Stimulated activated CD8-positive, alpha-beta memory T cell treated with anti-CD3 and anti-CD28 coated beads, Interleukin-7, amount 100 ng/mL, for 4 hours (primary cell): ENCODE measurements at regions not wholly inside any gene's neighbourhood (a gene's known extent, or its start where the extent isn't known, plus 50 kb on each side); places are given as distances from the start of the nearest gene placed in this dataset.
"Not testable (repeated sequence)": the region's sequence is repeated elsewhere in the genome, so short reads cannot be mapped to it uniquely, and the experiment has no call there.

ENCODE experiments used
- DNase-seq, 2 donors: peaks; one replicate each; pipeline ENCODE4 v3.0.0-alpha.2; 2020; ENCODE audit warnings: low read depth in 2 of 2

GRCh38 chr10:9504227-9504626 lies 1449.7 kb downstream of the GATA3 start:
- DNase-seq = no peak

- no peak for DNase-seq
These were observed 1451.1 kb downstream of the GATA3 start for GRCh38 chr10:9505546-9505945.

GRCh38 chr10:9508606-9509005 lies 1454.1 kb downstream of the GATA3 start:
- DNase-seq = no peak

- DNase-seq = no peak
These were observed 1456.1 kb downstream of the GATA3 start for GRCh38 chr10:9510626-9511025.

- no peak for DNase-seq
These were observed 1461.4 kb downstream of the GATA3 start for GRCh38 chr10:9515922-9516321.

- no peak for DNase-seq
These were observed 1481.3 kb downstream of the GATA3 start for GRCh38 chr10:9535744-9536143.

- no peak for DNase-seq
These were observed 1472.6 kb upstream of the CELF2 start for GRCh38 chr10:9545073-9545472.

- no peak for DNase-seq
These were observed 1469.5 kb upstream of the CELF2 start for GRCh38 chr10:9547936-9548904.

GRCh38 chr10:9550810-9551209 lies 1466.9 kb upstream of the CELF2 start:
- no peak for DNase-seq

GRCh38 chr10:9554321-9554720 lies 1463.4 kb upstream of the CELF2 start:
- no peak for DNase-seq

- no peak for DNase-seq
These were observed 1456.7 kb upstream of the CELF2 start for GRCh38 chr10:9560976-9561375.

- DNase-seq = no peak
These were observed 1455.7 kb upstream of the CELF2 start for GRCh38 chr10:9561821-9562505.

GRCh38 chr10:9577746-9578145 lies 1439.9 kb upstream of the CELF2 start:
- no peak for DNase-seq

GRCh38 chr10:9579110-9579705 lies 1438.5 kb upstream of the CELF2 start:
- DNase-seq = no peak

GRCh38 chr10:9582803-9583202 lies 1434.9 kb upstream of the CELF2 start:
- not testable (repeated sequence) for DNase-seq

- DNase-seq = no peak
These were observed 1421.2 kb upstream of the CELF2 start for GRCh38 chr10:9596368-9596920.

- no peak for DNase-seq
These were observed 1414.7 kb upstream of the CELF2 start for GRCh38 chr10:9602998-9603397.

- DNase-seq = no peak
These were observed 1413.7 kb upstream of the CELF2 start for GRCh38 chr10:9603972-9604371.

- DNase-seq = no peak
These were observed 1412.4 kb upstream of the CELF2 start for GRCh38 chr10:9605231-9605630.

GRCh38 chr10:9608602-9609001 lies 1409.1 kb upstream of the CELF2 start:
- DNase-seq = no peak

GRCh38 chr10:9613338-9614075 lies 1404.2 kb upstream of the CELF2 start:
- no peak for DNase-seq

GRCh38 chr10:9615189-9615588 lies 1402.5 kb upstream of the CELF2 start:
- no peak for DNase-seq
